Neural progenitor cell (in vitro differentiated cells): ENCODE measurements at regions not wholly inside any gene's neighbourhood (a gene's known extent, or its start where the extent isn't known, plus 50 kb on each side); places are given as distances from the start of the nearest gene placed in this dataset.

ENCODE experiments used
- CTCF ChIP-seq: fragments of 200-600 bp; sonication (generic); IDR thresholded peaks from 2 replicates; pipeline ENCODE4 v1.5.1; 2017; ENCODE audit warnings: antibody characterized with exemption, mild to moderate bottlenecking
- EZH2 ChIP-seq: fragments of 200-600 bp; sonication (generic); IDR thresholded peaks from 2 replicates; pipeline ENCODE4 v1.6.1; 2017; ENCODE audit warnings: antibody characterized with exemption, mild to moderate bottlenecking, moderate library complexity
- EZH2phosphoT487 ChIP-seq: fragments of 200-600 bp; sonication (generic); IDR thresholded peaks from 2 replicates; pipeline ENCODE4 v1.6.1; 2017; ENCODE audit warnings: antibody characterized with exemption

- no peak for TF ChIP-seq CTCF
- no peak for TF ChIP-seq EZH2
- TF ChIP-seq EZH2phosphoT487 = no peak
These were observed 135.4 kb downstream of the NCOR2 start for GRCh38 chr12:124431971-124432370.
